Neural progenitor cell (in vitro differentiated cells): ENCODE measurements at regions not wholly inside any gene's neighbourhood (a gene's known extent, or its start where the extent isn't known, plus 50 kb on each side); places are given as distances from the start of the nearest gene placed in this dataset.

Experiments used
- EZH2 ChIP-seq: fragments of 200-600 bp; sonication (generic); IDR thresholded peaks from 2 replicates; pipeline ENCODE4 v1.6.1; 2017; ENCODE audit warnings: antibody characterized with exemption, mild to moderate bottlenecking, moderate library complexity
- EZH2phosphoT487 ChIP-seq: fragments of 200-600 bp; sonication (generic); IDR thresholded peaks from 2 replicates; pipeline ENCODE4 v1.6.1; 2017; ENCODE audit warnings: antibody characterized with exemption
- TF ChIP-seq, protein P1 (sequence below): fragments of 200-600 bp; sonication (generic); IDR thresholded peaks from 2 replicates; pipeline ENCODE4 v1.5.1; 2017; ENCODE audit warnings: antibody characterized with exemption, mild to moderate bottlenecking

DNA sequence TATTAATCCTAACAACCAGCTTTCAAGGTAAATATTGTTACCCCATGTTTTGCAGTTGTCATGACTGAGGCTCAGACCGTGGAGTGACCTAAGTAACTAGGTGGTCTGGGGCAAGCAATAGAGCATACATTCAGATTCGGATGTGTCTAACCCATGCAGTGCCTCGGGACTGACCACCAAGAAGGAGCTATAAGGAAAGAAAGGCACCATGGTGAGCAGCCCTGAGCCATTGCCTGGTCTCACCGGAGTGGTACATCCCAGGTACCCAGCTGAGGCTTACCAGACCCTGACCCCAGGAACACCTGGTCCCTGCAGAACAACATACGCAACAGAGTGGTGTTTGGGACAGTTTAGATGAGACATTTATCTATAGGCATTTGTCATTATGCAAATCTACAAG is 175.5 kb upstream of the ZMIZ1 start:
- TF ChIP-seq, protein P1, sequence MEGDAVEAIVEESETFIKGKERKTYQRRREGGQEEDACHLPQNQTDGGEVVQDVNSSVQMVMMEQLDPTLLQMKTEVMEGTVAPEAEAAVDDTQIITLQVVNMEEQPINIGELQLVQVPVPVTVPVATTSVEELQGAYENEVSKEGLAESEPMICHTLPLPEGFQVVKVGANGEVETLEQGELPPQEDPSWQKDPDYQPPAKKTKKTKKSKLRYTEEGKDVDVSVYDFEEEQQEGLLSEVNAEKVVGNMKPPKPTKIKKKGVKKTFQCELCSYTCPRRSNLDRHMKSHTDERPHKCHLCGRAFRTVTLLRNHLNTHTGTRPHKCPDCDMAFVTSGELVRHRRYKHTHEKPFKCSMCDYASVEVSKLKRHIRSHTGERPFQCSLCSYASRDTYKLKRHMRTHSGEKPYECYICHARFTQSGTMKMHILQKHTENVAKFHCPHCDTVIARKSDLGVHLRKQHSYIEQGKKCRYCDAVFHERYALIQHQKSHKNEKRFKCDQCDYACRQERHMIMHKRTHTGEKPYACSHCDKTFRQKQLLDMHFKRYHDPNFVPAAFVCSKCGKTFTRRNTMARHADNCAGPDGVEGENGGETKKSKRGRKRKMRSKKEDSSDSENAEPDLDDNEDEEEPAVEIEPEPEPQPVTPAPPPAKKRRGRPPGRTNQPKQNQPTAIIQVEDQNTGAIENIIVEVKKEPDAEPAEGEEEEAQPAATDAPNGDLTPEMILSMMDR: no peak
- no peak for TF ChIP-seq EZH2phosphoT487
- no peak for TF ChIP-seq EZH2
